Eye (tissue), 1 donor: ENCODE measurements at regions not wholly inside any gene's neighbourhood (a gene's known extent, or its start where the extent isn't known, plus 50 kb on each side); places are given as distances from the start of the nearest gene placed in this dataset.
A peak's percentile ranks its signal among the peaks of the same experiment; 100 is the strongest.
"Not testable (repeated sequence)": the region's sequence is repeated elsewhere in the genome, so short reads cannot be mapped to it uniquely, and the experiment has no call there.

Source experiments
- DNase-seq: peaks from one replicate; pipeline ENCODE4 v3.0.0-alpha.2; 2015

DNA sequence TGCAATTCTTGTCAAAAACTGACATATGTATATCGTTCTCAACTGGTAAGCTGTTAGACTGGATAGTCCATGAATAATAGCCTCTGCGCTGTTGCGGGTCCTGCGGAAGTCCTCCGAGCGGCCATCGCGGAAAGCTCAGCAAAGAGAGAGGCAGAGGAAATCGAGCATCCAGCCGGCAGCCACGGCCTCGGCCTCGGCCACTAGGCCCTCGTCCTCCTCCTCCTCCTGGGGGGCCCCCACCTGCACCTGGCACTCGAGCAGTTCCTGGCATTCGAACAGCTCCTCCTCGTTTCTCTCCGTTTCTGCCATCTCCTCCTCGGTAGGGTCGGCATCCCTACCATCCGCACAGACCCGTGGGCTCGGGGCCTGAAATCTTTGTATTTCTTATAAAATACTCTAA lies 111.2 kb upstream of the CYLC1 start:
- not testable (repeated sequence) for DNase-seq

DNA sequence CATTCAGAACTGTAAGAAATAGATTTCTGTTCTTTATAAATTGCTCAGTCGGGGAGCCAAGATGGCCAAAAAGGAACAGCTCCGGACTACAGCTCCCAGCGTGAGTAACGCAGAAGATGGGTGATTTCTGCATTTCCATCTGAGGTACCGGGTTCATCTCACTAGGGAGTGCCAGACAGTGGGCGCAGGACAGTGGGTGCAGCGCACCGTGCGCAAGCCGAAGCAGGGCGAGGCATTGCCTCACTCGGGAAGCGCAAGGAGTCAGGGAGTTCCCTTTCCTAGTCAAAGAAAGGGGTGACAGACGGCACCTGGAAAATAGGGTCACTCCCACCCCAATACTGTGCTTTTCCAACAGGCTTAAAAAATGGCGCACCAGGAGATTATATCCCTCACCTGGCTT lies 110.5 kb upstream of the CYLC1 start:
- DNase-seq = not testable (repeated sequence)

DNA sequence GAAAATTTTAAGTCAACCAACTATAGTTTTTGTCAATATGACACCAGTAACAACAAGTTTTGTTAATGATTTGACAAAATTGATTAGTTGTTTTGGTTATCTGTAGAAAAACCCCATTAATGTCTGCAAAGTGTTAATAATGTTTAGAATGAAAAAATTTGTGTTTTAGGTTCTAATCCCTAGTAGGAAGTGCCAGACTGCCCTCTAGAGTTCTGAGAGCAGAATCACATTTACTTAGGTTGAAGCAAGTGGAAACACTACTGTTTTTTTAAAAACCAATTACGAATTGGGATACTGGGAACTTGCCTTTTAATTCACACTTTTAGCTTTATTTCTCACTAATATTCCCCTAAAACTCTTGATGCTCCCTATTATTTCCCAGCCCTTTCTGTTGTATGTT lies 101.1 kb upstream of the CYLC1 start:
- peak; percentile 45 for DNase-seq

GRCh38 chrX:83771664-83772063 lies 89.3 kb upstream of the CYLC1 start:
- DNase-seq = no peak
